Vagina (tissue), 2 donors: ENCODE measurements at regions not wholly inside any gene's neighbourhood (a gene's known extent, or its start where the extent isn't known, plus 50 kb on each side); places are given as distances from the start of the nearest gene placed in this dataset.

Source experiments
- POLR2AphosphoS5 ChIP-seq, 2 donors: sonication (generic); formaldehyde crosslinking; IDR thresholded peaks; one replicate each; pipeline ENCODE4 v1.9.0; 2017; ENCODE audit warnings: antibody characterized with exemption in 2 of 2, mild to moderate bottlenecking in 2 of 2, low read depth in 1 of 2; ENCODE audit not compliant: insufficient read depth in 1 of 2
- TF ChIP-seq, protein P1 (sequence below), 3 experiments: fragments of 450-650 bp in 2 of 3; fragments of 200-600 bp in 1 of 3; sonication (generic) in 1 of 3; IDR thresholded peaks; one replicate each; pipeline ENCODE4 v1.5.1; 2017 to 2019; ENCODE audit warnings: antibody characterized with exemption in 3 of 3, mild to moderate bottlenecking in 2 of 3, moderate library complexity in 2 of 3

DNA sequence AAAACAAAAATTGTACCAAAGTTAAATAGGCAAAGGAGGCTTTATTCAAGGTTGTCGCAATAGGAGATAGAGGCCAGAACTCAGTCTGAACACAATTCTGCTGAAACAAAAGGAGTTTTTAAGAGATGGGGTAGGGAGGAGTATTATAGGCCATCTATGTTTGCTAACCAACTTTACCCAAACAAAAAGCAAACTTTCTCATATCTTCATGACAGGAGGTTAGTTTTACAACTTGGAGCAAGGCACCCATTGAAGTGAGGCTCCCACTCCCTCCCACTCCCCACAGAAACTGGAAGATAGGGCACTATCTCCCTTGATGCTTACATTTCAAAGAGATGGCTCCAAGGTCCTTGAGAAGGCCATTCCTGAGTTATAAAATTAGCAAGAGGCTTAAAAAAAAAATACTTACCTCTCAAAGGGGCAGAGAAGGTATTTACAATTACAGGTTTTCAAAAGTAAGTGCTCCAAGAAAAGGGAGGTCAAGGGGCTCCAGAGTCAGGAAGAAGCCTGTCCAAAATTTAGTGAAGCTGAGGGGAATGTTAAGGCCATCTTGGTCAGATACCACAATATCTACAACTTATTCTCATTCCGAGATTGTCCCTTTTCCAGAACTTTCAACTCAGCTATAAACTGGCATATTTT, 84.4 kb upstream of the DHRS4 start:
- no peak for TF ChIP-seq POLR2AphosphoS5 (IDR thresholded peaks at IDR 0.05; ENCODE audit: insufficient read depth in 1 of 2, low read depth in 1 of 2)
- TF ChIP-seq, protein P1, sequence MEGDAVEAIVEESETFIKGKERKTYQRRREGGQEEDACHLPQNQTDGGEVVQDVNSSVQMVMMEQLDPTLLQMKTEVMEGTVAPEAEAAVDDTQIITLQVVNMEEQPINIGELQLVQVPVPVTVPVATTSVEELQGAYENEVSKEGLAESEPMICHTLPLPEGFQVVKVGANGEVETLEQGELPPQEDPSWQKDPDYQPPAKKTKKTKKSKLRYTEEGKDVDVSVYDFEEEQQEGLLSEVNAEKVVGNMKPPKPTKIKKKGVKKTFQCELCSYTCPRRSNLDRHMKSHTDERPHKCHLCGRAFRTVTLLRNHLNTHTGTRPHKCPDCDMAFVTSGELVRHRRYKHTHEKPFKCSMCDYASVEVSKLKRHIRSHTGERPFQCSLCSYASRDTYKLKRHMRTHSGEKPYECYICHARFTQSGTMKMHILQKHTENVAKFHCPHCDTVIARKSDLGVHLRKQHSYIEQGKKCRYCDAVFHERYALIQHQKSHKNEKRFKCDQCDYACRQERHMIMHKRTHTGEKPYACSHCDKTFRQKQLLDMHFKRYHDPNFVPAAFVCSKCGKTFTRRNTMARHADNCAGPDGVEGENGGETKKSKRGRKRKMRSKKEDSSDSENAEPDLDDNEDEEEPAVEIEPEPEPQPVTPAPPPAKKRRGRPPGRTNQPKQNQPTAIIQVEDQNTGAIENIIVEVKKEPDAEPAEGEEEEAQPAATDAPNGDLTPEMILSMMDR (IDR thresholded peaks at IDR 0.05): no peak
